ENCODE measurements at regions not wholly inside any gene's neighbourhood (a gene's known extent, or its start where the extent isn't known, plus 50 kb on each side); places are given as distances from the start of the nearest gene placed in this dataset.

- no TSS peak for BruUV-seq (replicated peaks)
- Histone ChIP-seq H3K9me3 (ENCODE audit: insufficient read depth, low read depth) (no peaks in the 10 kb centered on the region), H3K36me3 (ENCODE audit: low read depth) (no peaks in the 10 kb centered on the region), H2AFZ (no peak overlapping the region), H3K4me1 (replicated peaks; ENCODE audit: insufficient read depth) (no peaks in the 10 kb centered on the region), H3K4me3 (no peak overlapping the region), H3K27ac (no peak overlapping the region), H3F3A (ENCODE audit: insufficient read depth, low read depth) (no peaks in the 10 kb centered on the region), H3K79me2 (ENCODE audit: low read depth) (no peaks in the 10 kb centered on the region), H3K4me2 (no peak overlapping the region), H4K20me1 (ENCODE audit: insufficient read depth) (no peaks in the 10 kb centered on the region), H3K27me3 (ENCODE audit: insufficient read depth, low read depth) (no peaks in the 10 kb centered on the region), H3K9me2 (ENCODE audit: insufficient read depth) (no peaks in the 10 kb centered on the region)
- ChIA-PET CTCF (no interaction called here), POLR2A (ENCODE audit: unreplicated experiment) (no interaction called here)
- no peak for DNase-seq
- intact Hi-C loops (cut with micrococcal nuclease; ENCODE audit: unreplicated experiment): no loop called here
- no peak for TF ChIP-seq EZH2 (IDR thresholded peaks at IDR 0.05; ENCODE audit: low read depth)
- no peak for TF ChIP-seq CTCF (conservative IDR thresholded peaks at IDR 0.05)
Measured at GRCh38 chr1:55358581-55358980, 143.4 kb upstream of the USP24 start.

GRCh38 chr1:55355549-55355948, 140.4 kb upstream of the USP24 start:
- H3K79me2 ChIP-seq (ENCODE audit: low read depth): no peaks in the 10 kb centered on the region
- H4K20me1 ChIP-seq (ENCODE audit: insufficient read depth): no peaks in the 10 kb centered on the region
- H3K36me3 ChIP-seq (ENCODE audit: low read depth): no peaks in the 10 kb centered on the region
- no peak for DNase-seq
- POLR2A ChIA-PET (ENCODE audit: unreplicated experiment): no interaction called here
- no peak for TF ChIP-seq CTCF (conservative IDR thresholded peaks at IDR 0.05)
- TF ChIP-seq EZH2 (IDR thresholded peaks at IDR 0.05; ENCODE audit: low read depth): no peak
- H2AFZ ChIP-seq: no peak overlapping the region
- no peaks in the 10 kb centered on the region for H3K9me3 ChIP-seq (ENCODE audit: insufficient read depth, low read depth)
- no peak overlapping the region for H3K4me2 ChIP-seq
- intact Hi-C loops (cut with micrococcal nuclease; ENCODE audit: unreplicated experiment): no loop called here
- H3K4me1 ChIP-seq (replicated peaks; ENCODE audit: insufficient read depth): no peaks in the 10 kb centered on the region
- H3K4me3 ChIP-seq: no peak overlapping the region
- CTCF ChIA-PET: no interaction called here
- H3K9me2 ChIP-seq (ENCODE audit: insufficient read depth): no peaks in the 10 kb centered on the region
- no peak overlapping the region for H3K27ac ChIP-seq
- H3K27me3 ChIP-seq (ENCODE audit: insufficient read depth, low read depth): no peaks in the 10 kb centered on the region
- no TSS peak for BruUV-seq (replicated peaks)
- no peaks in the 10 kb centered on the region for H3F3A ChIP-seq (ENCODE audit: insufficient read depth, low read depth)

DNA sequence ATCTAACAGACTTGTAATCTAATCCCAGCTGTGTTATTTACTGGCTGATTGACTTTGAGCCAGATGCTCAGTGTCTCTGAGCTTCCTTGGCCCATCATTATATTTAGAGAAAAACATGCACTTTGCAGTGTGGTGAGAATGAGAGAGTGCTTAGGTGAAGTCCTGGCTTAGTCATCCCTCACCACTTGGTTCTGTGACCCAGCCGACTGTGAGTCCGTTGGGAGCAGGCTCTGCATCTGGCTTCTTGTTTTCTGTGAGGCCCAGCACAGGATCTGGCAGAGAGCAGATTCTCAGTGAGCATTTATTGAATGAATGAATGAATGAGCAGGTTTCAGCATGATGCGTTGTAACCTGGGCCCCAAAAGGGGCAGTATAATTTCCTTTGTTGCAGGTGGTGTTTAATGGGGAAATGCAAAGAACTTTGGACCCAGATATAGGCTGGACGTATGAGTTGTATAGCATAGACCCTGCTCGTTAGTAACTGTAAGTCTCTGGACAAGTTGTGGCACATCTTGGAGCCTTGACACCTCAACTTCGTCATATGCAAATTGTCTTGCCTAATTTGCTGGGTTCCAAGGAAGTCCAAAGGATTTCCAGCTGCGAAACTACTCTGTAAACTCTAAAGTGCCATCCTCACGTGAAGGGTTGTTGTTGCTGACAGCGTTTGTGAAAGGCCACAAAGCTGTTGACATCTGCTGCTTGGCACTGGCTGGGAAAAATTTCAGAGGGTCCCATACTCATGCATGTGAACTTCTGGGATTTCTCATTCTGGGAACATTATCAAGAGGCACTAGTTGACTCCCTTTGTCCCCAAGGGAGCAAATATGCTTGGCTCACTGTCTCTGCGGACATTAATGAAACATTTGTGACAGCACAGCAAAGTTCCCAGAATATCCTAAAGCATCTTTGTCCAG, 138.8 kb upstream of the USP24 start:
- Histone ChIP-seq H3K9me3 (ENCODE audit: insufficient read depth, low read depth) (no peaks in the 10 kb centered on the region), H4K20me1 (ENCODE audit: insufficient read depth) (no peaks in the 10 kb centered on the region), H3K9me2 (ENCODE audit: insufficient read depth) (no peaks in the 10 kb centered on the region), H3K4me2 (no peak overlapping the region), H3K36me3 (ENCODE audit: low read depth) (no peaks in the 10 kb centered on the region), H3K79me2 (ENCODE audit: low read depth) (no peaks in the 10 kb centered on the region), H3F3A (ENCODE audit: insufficient read depth, low read depth) (no peaks in the 10 kb centered on the region), H3K4me3 (no peak overlapping the region), H3K4me1 (replicated peaks; ENCODE audit: insufficient read depth) (no peaks in the 10 kb centered on the region), H3K27me3 (ENCODE audit: insufficient read depth, low read depth) (no peaks in the 10 kb centered on the region), H2AFZ (no peak overlapping the region), H3K27ac (no peak overlapping the region)
- intact Hi-C loops (cut with micrococcal nuclease; ENCODE audit: unreplicated experiment): no loop called here
- CTCF ChIA-PET: no interaction called here
- no TSS peak for BruUV-seq (replicated peaks)
- POLR2A ChIA-PET (ENCODE audit: unreplicated experiment): no interaction called here
- DNase-seq: no peak
- TF ChIP-seq EZH2 (IDR thresholded peaks at IDR 0.05; ENCODE audit: low read depth) (no peak), CTCF (conservative IDR thresholded peaks at IDR 0.05) (no peak)
